ENCODE measurements at regions not wholly inside any gene's neighbourhood (a gene's known extent, or its start where the extent isn't known, plus 50 kb on each side); places are given as distances from the start of the nearest gene placed in this dataset.
"Not testable (repeated sequence)": the region's sequence is repeated elsewhere in the genome, so short reads cannot be mapped to it uniquely, and the experiment has no call there.

DNA sequence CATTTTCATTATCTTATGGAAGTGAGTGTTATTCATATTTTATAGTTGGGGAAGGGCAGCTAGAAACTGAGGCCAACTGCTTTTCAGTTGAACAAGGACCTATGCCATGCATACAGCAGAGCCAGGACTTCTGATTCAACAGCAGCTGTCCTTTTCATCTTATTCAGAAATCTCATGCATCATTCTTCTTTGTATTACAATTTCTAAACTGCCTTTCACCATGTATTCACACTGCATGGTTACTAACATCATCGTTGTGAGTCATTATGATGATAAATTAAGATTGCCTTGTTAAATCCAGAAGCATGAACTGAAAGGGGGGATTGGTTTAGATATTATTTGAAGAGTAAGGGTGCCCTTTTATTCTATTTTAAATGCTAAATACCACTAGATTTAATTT lies 1470.1 kb upstream of the GOT2 start:
- Histone ChIP-seq H3K27ac (ENCODE audit: low read depth, low read length) (no peak overlapping the region), H3K9me3 (ENCODE audit: control insufficient read depth, insufficient read depth, low read length) (no peaks in the 10 kb centered on the region), H3K4me1 (ENCODE audit: control insufficient read depth, low read length) (no peaks in the 10 kb centered on the region)

DNA sequence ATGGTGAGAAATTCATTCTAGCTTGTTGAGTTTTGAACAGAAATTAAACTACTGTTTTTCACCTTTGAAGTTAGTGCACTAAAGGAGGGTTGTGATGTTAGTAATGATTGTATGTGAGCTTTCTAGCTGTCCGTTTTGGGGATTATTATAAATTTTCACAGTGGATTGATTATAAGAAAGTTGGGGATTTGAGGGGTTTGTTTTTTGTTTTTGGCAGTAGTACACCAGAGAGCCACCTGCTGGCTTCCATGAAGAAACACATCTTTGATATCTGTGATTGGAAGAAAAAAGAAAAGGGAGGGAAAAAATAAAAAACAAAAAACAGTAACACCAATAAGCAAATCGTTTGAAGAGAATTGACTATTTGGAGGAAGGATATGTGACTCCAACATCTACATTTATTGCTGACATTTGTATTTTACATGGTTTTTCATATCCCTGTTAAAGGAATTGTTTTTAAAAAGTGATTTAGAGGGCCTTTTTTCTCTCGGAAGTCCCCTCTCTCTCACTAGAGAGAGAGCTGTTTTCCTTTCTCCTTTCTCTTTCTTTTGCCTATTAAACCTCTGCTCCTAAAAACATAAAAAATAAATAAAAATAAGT lies 1469.5 kb upstream of the GOT2 start:
- H3K36me3 ChIP-seq (ENCODE audit: control insufficient read depth, low read length): no peaks in the 10 kb centered on the region
- H3K4me2 ChIP-seq (ENCODE audit: low read length): no peak overlapping the region
- TF ChIP-seq CTCF (IDR thresholded peaks at IDR 0.05; ENCODE audit: low read depth, low read length, poor library complexity, severe bottlenecking): peak; percentile 49
- TF ChIP-seq EZH2phosphoT487 (IDR thresholded peaks at IDR 0.05; ENCODE audit: borderline replicate concordance, low read length): no peak
- no peaks in the 10 kb centered on the region for H3K4me1 ChIP-seq (ENCODE audit: control insufficient read depth, low read length)
- H3K27ac ChIP-seq (ENCODE audit: low read depth, low read length): no peak overlapping the region
- no peak overlapping the region for H3K4me3 ChIP-seq (ENCODE audit: low read length)
- H4K20me1 ChIP-seq (ENCODE audit: control insufficient read depth, insufficient read depth, low read depth, low read length): no peaks in the 10 kb centered on the region
- H3K79me2 ChIP-seq (ENCODE audit: control insufficient read depth, low read length): no peaks in the 10 kb centered on the region
- no peaks in the 10 kb centered on the region for H3F3A ChIP-seq (ENCODE audit: control insufficient read depth, insufficient read depth)
- no peaks in the 10 kb centered on the region for H3K9me2 ChIP-seq (replicated peaks; ENCODE audit: control insufficient read depth, low read length)
- no peaks in the 10 kb centered on the region for H3K9me3 ChIP-seq (ENCODE audit: control insufficient read depth, insufficient read depth, low read length)
- no peaks in the 10 kb centered on the region for H3K27me3 ChIP-seq (ENCODE audit: control insufficient read depth, low read length)

More for the DNA sequence above, 1470.1 kb upstream of the GOT2 start:
- no peaks in the 10 kb centered on the region for H3F3A ChIP-seq (ENCODE audit: control insufficient read depth, insufficient read depth)
- no peaks in the 10 kb centered on the region for H3K27me3 ChIP-seq (ENCODE audit: control insufficient read depth, low read length)
- no peak overlapping the region for H3K4me3 ChIP-seq (ENCODE audit: low read length)
- H3K36me3 ChIP-seq (ENCODE audit: control insufficient read depth, low read length): no peaks in the 10 kb centered on the region
- TF ChIP-seq EZH2phosphoT487 (IDR thresholded peaks at IDR 0.05; ENCODE audit: borderline replicate concordance, low read length): no peak
- no peak for TF ChIP-seq CTCF (IDR thresholded peaks at IDR 0.05; ENCODE audit: low read depth, low read length, poor library complexity, severe bottlenecking)
- no peaks in the 10 kb centered on the region for H3K79me2 ChIP-seq (ENCODE audit: control insufficient read depth, low read length)
- H3K9me2 ChIP-seq (replicated peaks; ENCODE audit: control insufficient read depth, low read length): no peaks in the 10 kb centered on the region
- H3K4me2 ChIP-seq (ENCODE audit: low read length): no peak overlapping the region
- H4K20me1 ChIP-seq (ENCODE audit: control insufficient read depth, insufficient read depth, low read depth, low read length): no peaks in the 10 kb centered on the region

- H4K20me1 ChIP-seq (ENCODE audit: control insufficient read depth, insufficient read depth, low read depth, low read length); H3K79me2 ChIP-seq (ENCODE audit: control insufficient read depth, low read length); H3K27ac ChIP-seq (ENCODE audit: low read depth, low read length); H3K4me3 ChIP-seq (ENCODE audit: low read length); H3K4me2 ChIP-seq (ENCODE audit: low read length); H3K9me2 ChIP-seq (replicated peaks; ENCODE audit: control insufficient read depth, low read length); H3F3A ChIP-seq (ENCODE audit: control insufficient read depth, insufficient read depth); H3K9me3 ChIP-seq (ENCODE audit: control insufficient read depth, insufficient read depth, low read length); H3K4me1 ChIP-seq (ENCODE audit: control insufficient read depth, low read length); H3K36me3 ChIP-seq (ENCODE audit: control insufficient read depth, low read length); H3K27me3 ChIP-seq (ENCODE audit: control insufficient read depth, low read length): not testable (repeated sequence)
These were observed 1466.6 kb upstream of the GOT2 start for GRCh38 chr16:60200729-60201128.

- no peaks in the 10 kb centered on the region for H3K27me3 ChIP-seq (ENCODE audit: control insufficient read depth, low read length)
- H3K27ac ChIP-seq (ENCODE audit: low read depth, low read length): no peak overlapping the region
- H3K9me3 ChIP-seq (ENCODE audit: control insufficient read depth, insufficient read depth, low read length): no peaks in the 10 kb centered on the region
- no peaks in the 10 kb centered on the region for H3K4me1 ChIP-seq (ENCODE audit: control insufficient read depth, low read length)
- TF ChIP-seq EZH2phosphoT487 (IDR thresholded peaks at IDR 0.05; ENCODE audit: borderline replicate concordance, low read length) (no peak), CTCF (IDR thresholded peaks at IDR 0.05; ENCODE audit: low read depth, low read length, poor library complexity, severe bottlenecking) (no peak)
- H3K9me2 ChIP-seq (replicated peaks; ENCODE audit: control insufficient read depth, low read length): no peaks in the 10 kb centered on the region
- no peaks in the 10 kb centered on the region for H4K20me1 ChIP-seq (ENCODE audit: control insufficient read depth, insufficient read depth, low read depth, low read length)
- H3K36me3 ChIP-seq (ENCODE audit: control insufficient read depth, low read length): no peaks in the 10 kb centered on the region
- no peak overlapping the region for H3K4me2 ChIP-seq (ENCODE audit: low read length)
- no peak overlapping the region for H3K4me3 ChIP-seq (ENCODE audit: low read length)
- H3K79me2 ChIP-seq (ENCODE audit: control insufficient read depth, low read length): no peaks in the 10 kb centered on the region
- H3F3A ChIP-seq (ENCODE audit: control insufficient read depth, insufficient read depth): no peaks in the 10 kb centered on the region
These were observed 1466.0 kb upstream of the GOT2 start for GRCh38 chr16:60200161-60200560.

All from DOHH2 (cell line).